ENCODE measurements at regions not wholly inside any gene's neighbourhood (a gene's known extent, or its start where the extent isn't known, plus 50 kb on each side); places are given as distances from the start of the nearest gene placed in this dataset.

DNA sequence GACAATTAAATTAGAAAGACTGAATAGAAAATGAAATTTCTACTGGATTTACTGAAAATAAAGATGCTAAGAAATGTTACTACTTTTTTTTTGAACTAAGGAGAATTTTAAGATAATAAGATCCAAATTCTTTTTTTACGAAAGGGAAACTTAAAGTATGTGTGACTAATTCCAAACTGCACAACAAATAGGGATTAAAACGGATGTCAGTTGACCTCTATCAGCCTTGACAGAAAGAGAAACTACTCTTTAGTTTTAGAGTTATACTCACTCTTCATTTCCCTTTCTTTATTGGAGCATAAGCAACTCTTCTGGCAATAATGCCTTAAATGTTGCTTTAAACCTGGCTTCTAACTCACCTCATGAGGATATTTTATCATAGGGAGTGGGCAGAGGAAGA lies 273.8 kb downstream of the SLITRK6 start:
- BruUV-seq (replicated peaks) = no TSS peak
- H3K9ac ChIP-seq (ENCODE audit: control insufficient read depth, insufficient read depth, low read length) = no peak overlapping the region
- H3K36me3 ChIP-seq (ENCODE audit: control insufficient read depth in 2 of 2, insufficient read depth in 2 of 2, low read length in 1 of 2) = no peaks in the 10 kb centered on the region
- ChIA-PET CTCF (no interaction called here), RAD21 (ENCODE audit: unreplicated experiment) (no interaction called here), SMC1A (ENCODE audit: uncharacterized antibody, unreplicated experiment) (interaction anchor here (0.9 kb wide), 1 partner anchor 16 kb away, joined by 3 read pairs; no protein-coding TSS in a partner anchor), POLR2A (no interaction called here)
- H3K79me2 ChIP-seq (ENCODE audit: control insufficient read depth, insufficient read depth, low read length) = no peaks in the 10 kb centered on the region
- TF ChIP-seq NFXL1 (IDR thresholded peaks at IDR 0.05; ENCODE audit: borderline replicate concordance) (no peak), POLR2A (IDR thresholded peaks at IDR 0.05; ENCODE audit: low read depth, low read length) (no peak), CHD2 (IDR thresholded peaks at IDR 0.05; ENCODE audit: borderline replicate concordance, low read depth, low read length) (no peak), STAT1 (conservative IDR thresholded peaks at IDR 0.05) (no peak)
- TF ChIP-seq, protein P1, sequence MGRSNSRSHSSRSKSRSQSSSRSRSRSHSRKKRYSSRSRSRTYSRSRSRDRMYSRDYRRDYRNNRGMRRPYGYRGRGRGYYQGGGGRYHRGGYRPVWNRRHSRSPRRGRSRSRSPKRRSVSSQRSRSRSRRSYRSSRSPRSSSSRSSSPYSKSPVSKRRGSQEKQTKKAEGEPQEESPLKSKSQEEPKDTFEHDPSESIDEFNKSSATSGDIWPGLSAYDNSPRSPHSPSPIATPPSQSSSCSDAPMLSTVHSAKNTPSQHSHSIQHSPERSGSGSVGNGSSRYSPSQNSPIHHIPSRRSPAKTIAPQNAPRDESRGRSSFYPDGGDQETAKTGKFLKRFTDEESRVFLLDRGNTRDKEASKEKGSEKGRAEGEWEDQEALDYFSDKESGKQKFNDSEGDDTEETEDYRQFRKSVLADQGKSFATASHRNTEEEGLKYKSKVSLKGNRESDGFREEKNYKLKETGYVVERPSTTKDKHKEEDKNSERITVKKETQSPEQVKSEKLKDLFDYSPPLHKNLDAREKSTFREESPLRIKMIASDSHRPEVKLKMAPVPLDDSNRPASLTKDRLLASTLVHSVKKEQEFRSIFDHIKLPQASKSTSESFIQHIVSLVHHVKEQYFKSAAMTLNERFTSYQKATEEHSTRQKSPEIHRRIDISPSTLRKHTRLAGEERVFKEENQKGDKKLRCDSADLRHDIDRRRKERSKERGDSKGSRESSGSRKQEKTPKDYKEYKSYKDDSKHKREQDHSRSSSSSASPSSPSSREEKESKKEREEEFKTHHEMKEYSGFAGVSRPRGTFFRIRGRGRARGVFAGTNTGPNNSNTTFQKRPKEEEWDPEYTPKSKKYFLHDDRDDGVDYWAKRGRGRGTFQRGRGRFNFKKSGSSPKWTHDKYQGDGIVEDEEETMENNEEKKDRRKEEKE (IDR thresholded peaks at IDR 0.05) = no peak
- WGBS (ENCODE audit: insufficient coverage, insufficient replicate concordance, low lambda C conversion rate, missing lambda C conversion rate) = 3% methylated on average over 2 of the region's 2 CpGs
- no peak overlapping the region for H3K27ac ChIP-seq (ENCODE audit: control insufficient read depth, insufficient read depth)
- intact Hi-C loops (cut with micrococcal nuclease; ENCODE audit: unreplicated experiment) = no loop called here
- no peaks in the 10 kb centered on the region for H3K9me3 ChIP-seq (replicated peaks; ENCODE audit: control insufficient read depth, insufficient read depth, low read length)
- no peak overlapping the region for H3K4me2 ChIP-seq (ENCODE audit: control insufficient read depth, insufficient read depth)
- no peak overlapping the region for H3K4me3 ChIP-seq
- FAIRE-seq (no peak), DNase-seq (ENCODE audit: low read depth, low spot score) (no peak), ATAC-seq (no peak)
- no peak overlapping the region for H2AFZ ChIP-seq (ENCODE audit: control insufficient read depth, low read depth, low read length)
- no peaks in the 10 kb centered on the region for H3K4me1 ChIP-seq (ENCODE audit: control insufficient read depth, insufficient read depth, low read length)
- H4K20me1 ChIP-seq (ENCODE audit: control insufficient read depth, insufficient read depth) = no peaks in the 10 kb centered on the region
- in situ Hi-C loops (cut with MboI) = no loop called here
- H3K27me3 ChIP-seq (replicated peaks in 1 of 2; ENCODE audit: control insufficient read depth in 2 of 2, insufficient read depth in 2 of 2, low read length in 1 of 2) = no peaks in the 10 kb centered on the region

DNA sequence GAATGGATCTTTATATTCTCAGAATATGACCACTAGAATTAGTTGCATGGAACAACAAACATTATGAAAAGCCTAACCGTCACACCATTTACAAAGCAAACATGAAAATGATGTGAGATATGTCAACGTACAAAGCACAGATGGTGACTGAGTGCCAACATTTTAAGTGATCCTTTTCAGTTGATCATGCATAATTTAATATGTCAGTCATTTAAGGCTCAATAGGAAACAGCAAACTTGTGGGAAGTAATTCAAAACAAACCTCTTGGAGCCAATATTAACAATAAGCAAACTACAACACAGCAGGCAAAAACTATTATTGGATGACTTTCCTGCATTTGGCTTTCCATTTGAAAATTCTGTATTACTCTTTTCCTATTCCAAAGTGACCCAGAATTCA lies 277.6 kb downstream of the SLITRK6 start:
- no TSS peak for BruUV-seq (replicated peaks)
- no peak for DNase-seq (ENCODE audit: low read depth, low spot score)
- H3K36me3 ChIP-seq (ENCODE audit: control insufficient read depth in 2 of 2, insufficient read depth in 2 of 2, low read length in 1 of 2) = no peaks in the 10 kb centered on the region
- no peak overlapping the region for H3K9ac ChIP-seq (ENCODE audit: control insufficient read depth, insufficient read depth, low read length)
- no peaks in the 10 kb centered on the region for H4K20me1 ChIP-seq (ENCODE audit: control insufficient read depth, insufficient read depth)
- no peaks in the 10 kb centered on the region for H3K4me1 ChIP-seq (ENCODE audit: control insufficient read depth, insufficient read depth, low read length)
- in situ Hi-C loops (cut with MboI) = no loop called here
- H3K79me2 ChIP-seq (ENCODE audit: control insufficient read depth, insufficient read depth, low read length) = no peaks in the 10 kb centered on the region
- ChIA-PET CTCF (no interaction called here), POLR2A (no interaction called here), SMC1A (ENCODE audit: uncharacterized antibody, unreplicated experiment) (no interaction called here), RAD21 (ENCODE audit: unreplicated experiment) (no interaction called here)
- 27% methylated on average over 2 of the region's 2 CpGs for WGBS (ENCODE audit: insufficient coverage, insufficient replicate concordance, low lambda C conversion rate, missing lambda C conversion rate)
- H3K4me3 ChIP-seq = no peak overlapping the region
- H3K4me2 ChIP-seq (ENCODE audit: control insufficient read depth, insufficient read depth) = no peak overlapping the region
- no peak overlapping the region for H3K27ac ChIP-seq (ENCODE audit: control insufficient read depth, insufficient read depth)
- no peak for FAIRE-seq
- H3K9me3 ChIP-seq (replicated peaks; ENCODE audit: control insufficient read depth, insufficient read depth, low read length) = no peaks in the 10 kb centered on the region
- intact Hi-C loops (cut with micrococcal nuclease; ENCODE audit: unreplicated experiment) = no loop called here
- ATAC-seq = no peak
- H3K27me3 ChIP-seq (replicated peaks in 1 of 2; ENCODE audit: control insufficient read depth in 2 of 2, insufficient read depth in 2 of 2, low read length in 1 of 2) = no peaks in the 10 kb centered on the region
- no peak overlapping the region for H2AFZ ChIP-seq (ENCODE audit: control insufficient read depth, low read depth, low read length)
- TF ChIP-seq, protein P2, sequence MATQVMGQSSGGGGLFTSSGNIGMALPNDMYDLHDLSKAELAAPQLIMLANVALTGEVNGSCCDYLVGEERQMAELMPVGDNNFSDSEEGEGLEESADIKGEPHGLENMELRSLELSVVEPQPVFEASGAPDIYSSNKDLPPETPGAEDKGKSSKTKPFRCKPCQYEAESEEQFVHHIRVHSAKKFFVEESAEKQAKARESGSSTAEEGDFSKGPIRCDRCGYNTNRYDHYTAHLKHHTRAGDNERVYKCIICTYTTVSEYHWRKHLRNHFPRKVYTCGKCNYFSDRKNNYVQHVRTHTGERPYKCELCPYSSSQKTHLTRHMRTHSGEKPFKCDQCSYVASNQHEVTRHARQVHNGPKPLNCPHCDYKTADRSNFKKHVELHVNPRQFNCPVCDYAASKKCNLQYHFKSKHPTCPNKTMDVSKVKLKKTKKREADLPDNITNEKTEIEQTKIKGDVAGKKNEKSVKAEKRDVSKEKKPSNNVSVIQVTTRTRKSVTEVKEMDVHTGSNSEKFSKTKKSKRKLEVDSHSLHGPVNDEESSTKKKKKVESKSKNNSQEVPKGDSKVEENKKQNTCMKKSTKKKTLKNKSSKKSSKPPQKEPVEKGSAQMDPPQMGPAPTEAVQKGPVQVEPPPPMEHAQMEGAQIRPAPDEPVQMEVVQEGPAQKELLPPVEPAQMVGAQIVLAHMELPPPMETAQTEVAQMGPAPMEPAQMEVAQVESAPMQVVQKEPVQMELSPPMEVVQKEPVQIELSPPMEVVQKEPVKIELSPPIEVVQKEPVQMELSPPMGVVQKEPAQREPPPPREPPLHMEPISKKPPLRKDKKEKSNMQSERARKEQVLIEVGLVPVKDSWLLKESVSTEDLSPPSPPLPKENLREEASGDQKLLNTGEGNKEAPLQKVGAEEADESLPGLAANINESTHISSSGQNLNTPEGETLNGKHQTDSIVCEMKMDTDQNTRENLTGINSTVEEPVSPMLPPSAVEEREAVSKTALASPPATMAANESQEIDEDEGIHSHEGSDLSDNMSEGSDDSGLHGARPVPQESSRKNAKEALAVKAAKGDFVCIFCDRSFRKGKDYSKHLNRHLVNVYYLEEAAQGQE (IDR thresholded peaks at IDR 0.05; ENCODE audit: low read depth, low read length) = no peak
- no peak for TF ChIP-seq NFXL1 (IDR thresholded peaks at IDR 0.05; ENCODE audit: borderline replicate concordance)
- TF ChIP-seq TAF1 (IDR thresholded peaks at IDR 0.05; ENCODE audit: borderline replicate concordance, low read depth, low read length) = no peak
- TF ChIP-seq, protein P3, sequence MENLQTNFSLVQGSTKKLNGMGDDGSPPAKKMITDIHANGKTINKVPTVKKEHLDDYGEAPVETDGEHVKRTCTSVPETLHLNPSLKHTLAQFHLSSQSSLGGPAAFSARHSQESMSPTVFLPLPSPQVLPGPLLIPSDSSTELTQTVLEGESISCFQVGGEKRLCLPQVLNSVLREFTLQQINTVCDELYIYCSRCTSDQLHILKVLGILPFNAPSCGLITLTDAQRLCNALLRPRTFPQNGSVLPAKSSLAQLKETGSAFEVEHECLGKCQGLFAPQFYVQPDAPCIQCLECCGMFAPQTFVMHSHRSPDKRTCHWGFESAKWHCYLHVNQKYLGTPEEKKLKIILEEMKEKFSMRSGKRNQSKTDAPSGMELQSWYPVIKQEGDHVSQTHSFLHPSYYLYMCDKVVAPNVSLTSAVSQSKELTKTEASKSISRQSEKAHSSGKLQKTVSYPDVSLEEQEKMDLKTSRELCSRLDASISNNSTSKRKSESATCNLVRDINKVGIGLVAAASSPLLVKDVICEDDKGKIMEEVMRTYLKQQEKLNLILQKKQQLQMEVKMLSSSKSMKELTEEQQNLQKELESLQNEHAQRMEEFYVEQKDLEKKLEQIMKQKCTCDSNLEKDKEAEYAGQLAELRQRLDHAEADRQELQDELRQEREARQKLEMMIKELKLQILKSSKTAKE (IDR thresholded peaks at IDR 0.05; ENCODE audit: low read depth, poor library complexity, severe bottlenecking) = no peak
- no peak for TF ChIP-seq IKZF1 (conservative IDR thresholded peaks at IDR 0.05)
- no peak for TF ChIP-seq RFX5 (IDR thresholded peaks at IDR 0.05; ENCODE audit: low read depth, low read length)
- no peak for TF ChIP-seq ZNF274 (IDR thresholded peaks at IDR 0.05; ENCODE audit: insufficient read depth, insufficient read length)
